GM12891 (cell line): ENCODE measurements at regions not wholly inside any gene's neighbourhood (a gene's known extent, or its start where the extent isn't known, plus 50 kb on each side); places are given as distances from the start of the nearest gene placed in this dataset.

Source experiments
- DNase-seq: peaks from one replicate; pipeline ENCODE4 v3.0.0; 2011; ENCODE audit warnings: low spot score; ENCODE audit not compliant: insufficient read length
- FAIRE-seq: peaks from 2 replicates; lab custom pipeline; 2011; peaks lifted over from hg19 to GRCh38; lab: Jason Lieb, UNC
- PAX5 ChIP-seq: IDR thresholded peaks from 2 replicates; pipeline ENCODE4 v1.6.1; 2011; ENCODE audit warnings: low read length, moderate library complexity, mild to moderate bottlenecking; ENCODE audit not compliant: insufficient read depth, severe bottlenecking
- POLR2A ChIP-seq: IDR thresholded peaks from 2 replicates; pipeline ENCODE4 v1.6.1; 2011; ENCODE audit warnings: low read depth, low read length, control low read depth
- POLR2AphosphoS5 ChIP-seq: IDR thresholded peaks from 2 replicates; pipeline ENCODE4 v1.6.1; 2011; ENCODE audit warnings: low read depth, low read length, control low read depth
- POU2F2 ChIP-seq: IDR thresholded peaks from 2 replicates; pipeline ENCODE4 v1.6.1; 2011; ENCODE audit warnings: low read depth, mild to moderate bottlenecking, control low read depth, low read length, moderate library complexity
- SPI1 ChIP-seq: IDR thresholded peaks from 2 replicates; pipeline ENCODE4 v1.6.1; 2011; ENCODE audit warnings: low read depth, low read length, control low read depth
- TAF1 ChIP-seq: IDR thresholded peaks from 2 replicates; pipeline ENCODE4 v1.6.1; 2011; ENCODE audit warnings: low read depth, low read length, control low read depth

- DNase-seq, result no peak
- FAIRE-seq, result no peak
- no peak for TF ChIP-seq SPI1
- no peak for TF ChIP-seq POU2F2
- no peak for TF ChIP-seq PAX5
- no peak for TF ChIP-seq POLR2AphosphoS5
- TF ChIP-seq POLR2A, result no peak
- TF ChIP-seq TAF1, result no peak
Observed at GRCh38 chr17:14508156-14508555, 207.3 kb downstream of the HS3ST3B1 start.

- no peak for FAIRE-seq
- TF ChIP-seq PAX5 (no peak), POLR2AphosphoS5 (no peak), SPI1 (no peak), TAF1 (no peak), POLR2A (no peak), POU2F2 (no peak)
- DNase-seq, result no peak
Observed at GRCh38 chr17:14506364-14506763, 205.5 kb downstream of the HS3ST3B1 start.

DNA sequence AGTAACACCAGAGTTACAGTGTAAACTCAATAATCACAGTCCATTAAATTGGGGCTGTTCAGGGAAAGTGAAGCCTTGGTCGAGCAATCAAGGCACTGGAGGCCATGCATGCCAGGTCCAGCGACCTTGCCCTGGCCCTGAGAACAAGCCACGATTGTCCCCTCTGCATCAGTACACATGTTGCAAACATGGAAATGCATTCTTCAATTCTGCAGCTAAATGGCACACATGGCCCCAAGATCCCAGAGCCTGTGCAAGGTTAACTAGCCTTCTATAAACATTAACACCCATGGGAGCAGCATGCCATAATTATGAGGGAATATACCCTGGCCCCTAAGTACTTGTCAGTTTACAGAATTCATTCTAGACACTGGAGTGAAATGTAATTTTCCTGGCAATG is 204.7 kb downstream of the HS3ST3B1 start:
- no peak for FAIRE-seq
- no peak for DNase-seq
- TF ChIP-seq SPI1, result no peak
- TF ChIP-seq TAF1, result no peak
- TF ChIP-seq POU2F2, result no peak
- no peak for TF ChIP-seq PAX5
- TF ChIP-seq POLR2AphosphoS5, result no peak
- TF ChIP-seq POLR2A, result no peak

GRCh38 chr17:14499976-14500375 is 199.1 kb downstream of the HS3ST3B1 start:
- FAIRE-seq (no peak), DNase-seq (no peak)
- TF ChIP-seq POU2F2, result no peak
- no peak for TF ChIP-seq POLR2A
- no peak for TF ChIP-seq POLR2AphosphoS5
- no peak for TF ChIP-seq SPI1
- TF ChIP-seq TAF1, result no peak
- no peak for TF ChIP-seq PAX5

DNA sequence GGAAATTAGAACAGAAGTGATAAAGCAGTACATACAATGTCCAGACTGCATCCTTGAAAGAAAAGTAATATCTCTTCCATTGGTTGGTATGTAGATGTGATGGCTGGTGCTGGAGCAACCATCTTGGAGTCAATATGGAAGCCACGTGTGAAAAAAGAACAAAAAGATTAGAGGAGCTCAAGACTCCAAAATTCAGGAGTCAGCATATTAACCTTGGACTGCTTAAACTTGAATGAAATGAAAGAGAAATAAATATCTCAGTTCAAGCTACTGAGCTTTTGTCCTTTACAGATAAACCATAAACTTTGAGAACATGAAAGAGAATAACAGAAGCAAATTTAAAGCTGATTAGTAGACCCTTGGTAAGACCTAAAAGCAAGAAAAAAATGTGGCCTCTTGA is 197.9 kb downstream of the HS3ST3B1 start:
- FAIRE-seq, result no peak
- TF ChIP-seq POU2F2 (no peak), POLR2A (no peak), SPI1 (no peak)
- no peak for DNase-seq

DNA sequence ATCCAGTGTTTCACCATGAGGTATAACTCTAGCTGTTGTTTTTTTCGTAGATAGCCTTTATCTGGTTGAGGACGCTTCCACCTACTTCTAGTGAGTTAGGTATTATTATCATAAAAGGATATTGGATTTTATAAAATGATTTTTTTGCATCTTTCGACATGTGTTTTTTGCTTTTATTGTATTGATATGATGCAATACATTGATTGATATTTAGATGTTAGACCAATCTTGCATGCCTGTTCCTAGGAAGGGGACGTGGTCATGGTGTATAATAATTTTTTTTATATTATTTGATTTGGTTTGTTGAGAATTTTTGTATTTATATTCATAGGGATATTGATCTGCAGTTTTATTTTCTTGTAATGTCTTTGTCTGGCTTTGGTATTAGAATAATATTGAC is 193.3 kb downstream of the HS3ST3B1 start:
- TF ChIP-seq TAF1 (no peak), SPI1 (no peak), POU2F2 (no peak), PAX5 (no peak)
- no peak for FAIRE-seq
- no peak for DNase-seq

- DNase-seq (no peak), FAIRE-seq (no peak)
- TF ChIP-seq POLR2AphosphoS5 (no peak), SPI1 (no peak), POLR2A (no peak), TAF1 (no peak), PAX5 (no peak), POU2F2 (no peak)
Observed at GRCh38 chr17:14489986-14490385, 189.1 kb downstream of the HS3ST3B1 start.

DNA sequence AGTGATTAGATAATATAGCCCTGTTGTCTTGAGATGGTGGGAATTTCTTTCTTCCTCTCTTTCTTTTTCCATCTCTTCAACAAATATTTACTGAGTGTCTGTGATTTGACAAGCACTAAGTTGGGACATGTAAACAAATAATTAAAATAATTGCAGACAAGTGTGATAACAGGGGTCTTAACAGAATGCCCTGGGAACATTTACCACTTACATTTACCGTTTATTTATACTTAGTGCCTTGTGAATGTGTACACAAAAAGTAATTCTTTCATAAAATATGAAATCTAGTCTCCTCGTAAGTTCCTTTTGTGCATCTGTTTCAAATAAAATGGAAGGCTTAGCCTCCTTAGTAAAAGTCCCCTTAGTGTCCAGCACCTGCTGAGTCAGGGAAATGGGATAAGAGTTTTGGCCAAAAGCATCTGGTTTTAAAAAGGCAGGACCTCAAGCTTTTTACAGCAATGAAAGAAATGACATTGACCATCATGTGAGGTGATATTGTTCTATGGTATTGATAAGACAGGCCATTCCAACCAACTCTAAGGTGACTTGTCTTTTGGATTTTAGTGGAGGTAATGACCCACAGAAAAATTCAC is 188.2 kb downstream of the HS3ST3B1 start:
- no peak for DNase-seq
- TF ChIP-seq SPI1 (no peak), PAX5 (no peak), POU2F2 (no peak), POLR2A (no peak), POLR2AphosphoS5 (no peak), TAF1 (no peak)
- FAIRE-seq, result no peak

DNA sequence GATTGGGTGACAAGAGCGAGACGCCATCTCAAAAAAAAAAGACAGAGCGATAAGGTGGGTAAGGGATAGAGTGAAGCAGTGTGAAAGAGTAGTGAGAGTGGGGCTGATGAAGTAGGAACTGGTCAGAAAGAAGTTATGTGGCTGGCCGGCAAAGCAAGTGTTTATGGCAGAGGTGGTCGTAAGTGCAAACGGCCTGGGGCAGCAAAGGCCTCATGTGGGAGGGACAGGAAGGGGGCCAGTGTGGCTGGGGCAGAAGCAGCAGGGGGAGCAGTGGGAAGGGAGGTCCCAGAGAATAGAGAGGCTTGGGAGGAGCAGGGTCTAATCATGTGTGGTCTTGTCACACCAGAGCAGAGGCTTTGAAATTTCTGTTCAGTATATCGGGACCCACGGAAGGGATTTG is 186.2 kb downstream of the HS3ST3B1 start:
- DNase-seq (no peak), FAIRE-seq (no peak)
- TF ChIP-seq SPI1 (no peak), POU2F2 (no peak), TAF1 (no peak), POLR2A (no peak), POLR2AphosphoS5 (no peak), PAX5 (no peak)

- FAIRE-seq (no peak), DNase-seq (no peak)
- TF ChIP-seq PAX5 (no peak), TAF1 (no peak), SPI1 (no peak), POLR2AphosphoS5 (no peak), POLR2A (no peak), POU2F2 (no peak)
Observed at GRCh38 chr17:14482715-14483114, 181.8 kb downstream of the HS3ST3B1 start.

DNA sequence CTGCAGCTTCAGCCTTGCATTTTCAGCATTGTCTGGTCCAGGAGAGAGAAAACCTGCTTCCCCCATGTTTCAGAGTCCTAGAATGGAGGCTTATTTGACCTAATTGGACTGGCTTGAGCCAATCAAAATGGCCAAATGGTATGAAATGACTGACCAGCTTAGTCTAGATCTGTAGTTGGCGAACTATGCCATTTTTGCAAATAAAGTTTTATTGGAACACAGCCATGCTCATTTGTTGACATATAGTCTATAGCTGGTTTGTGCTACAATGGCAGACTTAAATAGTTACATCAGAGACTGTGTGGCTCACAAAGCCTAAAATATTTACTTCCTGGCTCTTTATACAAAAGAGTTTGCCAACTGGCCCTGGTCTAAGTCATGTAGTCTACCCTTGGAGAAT is 180.8 kb downstream of the HS3ST3B1 start:
- TF ChIP-seq POLR2A (no peak), TAF1 (no peak), POU2F2 (no peak), PAX5 (no peak), POLR2AphosphoS5 (no peak), SPI1 (no peak)
- no peak for FAIRE-seq

More for the DNA sequence above, 180.8 kb downstream of the HS3ST3B1 start:
- no peak for DNase-seq
